Common myeloid progenitor, CD34-positive (primary cell): ENCODE measurements at regions not wholly inside any gene's neighbourhood (a gene's known extent, or its start where the extent isn't known, plus 50 kb on each side); places are given as distances from the start of the nearest gene placed in this dataset.

Experiments
- CTCF ChIA-PET: fragments of 350-600 bp; sonication (Branson Sonifier 250); formaldehyde crosslinking; loops from one replicate; lab custom pipeline; 2021; ENCODE audit warnings: antibody characterized with exemption; lab: Charles Lee
- POLR2A ChIA-PET: fragments of 350-600 bp; sonication (Branson Sonifier 250); formaldehyde crosslinking; loops from one replicate; lab custom pipeline; 2021; ENCODE audit warnings: antibody characterized with exemption; lab: Charles Lee
- DNase-seq, 3 donors: peaks; one replicate each; pipeline versions ENCODE4 v3.0.0 to v3.0.0-alpha.2; 2013
- H3K27ac ChIP-seq, 2 experiments: 1 replicate in 1 of 2; 2 replicates in 1 of 2; pipeline ENCODE4 v1.7.0; 2013; ENCODE audit warnings: inconsistent platforms in 2 of 2, low read length in 2 of 2, mild to moderate bottlenecking in 2 of 2, low read depth in 1 of 2, moderate library complexity in 1 of 2; ENCODE audit not compliant: severe bottlenecking in 2 of 2, insufficient read depth in 1 of 2, poor library complexity in 1 of 2
- H3K27me3 ChIP-seq, 5 experiments: replicated peaks in 2 of 5; 1 replicate in 3 of 5; 2 replicates in 2 of 5; pipeline versions ENCODE4 v1.6.1 to v1.7.0; 2013; ENCODE audit warnings: low read length in 4 of 5, mild to moderate bottlenecking in 2 of 5, moderate library complexity in 2 of 5, inconsistent platforms in 1 of 5; ENCODE audit not compliant: insufficient read depth in 5 of 5, control insufficient read depth in 4 of 5
- H3K36me3 ChIP-seq, 4 experiments: 1 replicate in 2 of 4; 2 replicates in 2 of 4; pipeline versions ENCODE4 v1.6.1 to v1.7.0; 2013; ENCODE audit warnings: low read length in 3 of 4, control low read depth in 1 of 4, mild to moderate bottlenecking in 1 of 4; ENCODE audit not compliant: control insufficient read depth in 4 of 4, insufficient read depth in 4 of 4
- H3K4me1 ChIP-seq, 4 experiments: 1 replicate in 3 of 4; 2 replicates in 1 of 4; pipeline versions ENCODE4 v1.6.1 to v1.7.1; 2013; ENCODE audit warnings: low read length in 3 of 4, mild to moderate bottlenecking in 3 of 4, control low read depth in 1 of 4, inconsistent platforms in 1 of 4, moderate library complexity in 1 of 4; ENCODE audit not compliant: control insufficient read depth in 4 of 4, insufficient read depth in 4 of 4; ENCODE audit errors: control extremely low read depth in 1 of 4
- H3K4me3 ChIP-seq, 7 experiments: 1 replicate in 4 of 7; 2 replicates in 3 of 7; pipeline versions ENCODE4 v1.5.1 to v1.7.0; 2013; ENCODE audit warnings: mild to moderate bottlenecking in 7 of 7, low read length in 6 of 7, moderate library complexity in 6 of 7, inconsistent platforms in 2 of 7, low read depth in 2 of 7, control low read depth in 1 of 7; ENCODE audit not compliant: insufficient read depth in 4 of 7, control insufficient read depth in 1 of 7; ENCODE audit errors: extremely low read depth in 1 of 7
- H3K9me3 ChIP-seq, 5 experiments: 1 replicate in 4 of 5; 2 replicates in 1 of 5; pipeline versions ENCODE4 v1.6.1 to v1.7.1; 2013; ENCODE audit warnings: low read length in 4 of 5, mild to moderate bottlenecking in 2 of 5, inconsistent platforms in 1 of 5, low read depth in 1 of 5, moderate library complexity in 1 of 5; ENCODE audit not compliant: control insufficient read depth in 4 of 5, insufficient read depth in 2 of 5; ENCODE audit errors: control extremely low read depth in 1 of 5
- WGBS: methylation state at CpG from one replicate; pipeline ENCODE4 v1.1.5; 2013; ENCODE audit not compliant: insufficient coverage; 5-methylcytosine and 5-hydroxymethylcytosine counted together

DNA sequence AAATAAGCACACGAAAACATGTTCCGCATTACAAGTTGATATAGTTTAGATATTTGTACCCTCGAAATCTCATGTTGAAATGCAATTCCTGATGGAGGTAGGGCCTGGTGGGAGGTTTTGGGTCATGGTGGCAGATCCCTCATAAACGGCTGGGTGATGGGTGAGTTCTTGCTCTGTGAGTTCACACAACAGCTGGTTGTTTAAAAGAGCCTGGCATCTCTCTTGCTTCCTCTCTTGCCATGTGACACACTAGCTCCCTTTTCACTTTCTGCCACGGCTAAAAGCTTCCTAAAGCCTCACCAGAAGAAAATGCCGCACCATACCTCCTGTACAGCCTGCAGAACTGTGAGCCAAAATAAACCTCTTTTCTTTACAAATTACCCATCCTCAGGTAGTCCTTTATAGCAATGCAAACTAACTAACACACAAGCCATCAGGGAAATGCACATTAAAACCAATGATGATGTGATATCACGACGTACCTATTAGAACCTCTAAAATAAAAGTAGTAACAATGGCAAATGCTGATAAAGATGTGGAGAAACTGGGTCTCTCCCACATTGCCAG is 188.5 kb downstream of the ANAPC1 start:
- H3K27ac ChIP-seq = no peak overlapping the region
- ChIA-PET POLR2A (no interaction called here), CTCF (interaction anchor here (1.8 kb wide), 1 partner anchor 9 kb away, joined by 5 read pairs; no protein-coding TSS in a partner anchor)
- no peaks in the 10 kb centered on the region for H3K27me3 ChIP-seq
- H3K9me3 ChIP-seq = peaks cover 0 to 7% (median 0%) of the 10 kb centered on the region in 5 experiments
- WGBS = 100% methylated on average over 4 of the region's 8 CpGs
- no peak overlapping the region for H3K4me3 ChIP-seq
- H3K36me3 ChIP-seq = peaks cover 0 to 4% (median 0%) of the 10 kb centered on the region in 4 experiments
- peaks cover 18 to 29% (median 21%) of the 10 kb centered on the region in 4 experiments for H3K4me1 ChIP-seq
- DNase-seq = no peak

DNA sequence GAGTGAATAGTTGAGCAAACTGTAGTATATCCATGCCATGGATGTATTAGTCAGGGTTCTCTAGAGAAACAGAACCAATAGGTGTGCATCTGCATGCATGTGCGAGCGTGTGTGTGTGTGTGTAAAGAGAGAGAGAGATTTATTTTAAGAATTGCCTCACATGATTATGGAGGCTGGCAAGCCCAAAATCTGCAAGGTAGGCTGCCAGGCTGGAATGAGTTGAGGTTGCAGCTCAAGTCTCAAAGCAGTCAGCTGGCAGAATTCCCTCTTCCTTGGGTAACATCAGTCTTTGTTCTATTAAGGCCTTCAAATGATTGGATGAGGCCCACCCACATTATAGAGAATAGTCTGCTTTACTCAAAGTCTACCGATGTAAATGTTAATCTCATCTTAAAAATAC is 187.8 kb downstream of the ANAPC1 start:
- peaks cover 0 to 4% (median 0%) of the 10 kb centered on the region in 4 experiments for H3K36me3 ChIP-seq
- DNase-seq = no peak
- no peaks in the 10 kb centered on the region for H3K27me3 ChIP-seq
- H3K9me3 ChIP-seq = peaks cover 0 to 7% (median 0%) of the 10 kb centered on the region in 5 experiments
- WGBS = 100% methylated on average over 3 of the region's 3 CpGs
- H3K4me3 ChIP-seq = no peak overlapping the region
- ChIA-PET CTCF (interaction anchor here (1.8 kb wide), 1 partner anchor 9 kb away, joined by 5 read pairs; no protein-coding TSS in a partner anchor), POLR2A (no interaction called here)
- no peak overlapping the region for H3K27ac ChIP-seq
- H3K4me1 ChIP-seq = peaks cover 19 to 36% (median 28%) of the 10 kb centered on the region in 4 experiments

DNA sequence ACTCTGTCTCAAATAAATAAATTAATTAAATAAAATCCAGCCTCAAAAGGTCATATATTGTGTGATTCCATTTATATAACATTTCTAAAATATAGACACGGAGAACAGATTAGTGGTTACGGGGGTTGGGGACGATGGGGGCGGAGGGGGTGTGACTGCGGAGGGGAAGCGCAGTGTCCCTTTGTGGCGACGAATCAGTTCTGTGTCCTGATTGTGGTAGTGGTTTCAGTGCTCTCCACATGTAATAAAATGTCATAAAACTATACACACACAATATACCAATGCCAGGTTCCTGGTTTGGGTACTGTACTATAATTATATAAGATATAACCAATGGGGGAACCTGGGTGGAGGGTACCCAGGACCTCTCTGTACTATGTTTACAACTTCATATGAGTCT is 186.4 kb downstream of the ANAPC1 start:
- Histone ChIP-seq H3K27me3 (no peaks in the 10 kb centered on the region), H3K36me3 (peaks cover 0 to 4% (median 0%) of the 10 kb centered on the region in 4 experiments), H3K9me3 (peaks cover 0 to 7% (median 0%) of the 10 kb centered on the region in 5 experiments), H3K4me1 (peaks cover 22 to 49% (median 41%) of the 10 kb centered on the region in 4 experiments), H3K27ac (no peak overlapping the region), H3K4me3 (no peak overlapping the region)
- WGBS = no CpG with 5 or more reads among the region's 8 CpGs
- ChIA-PET CTCF (interaction anchor here (1.5 kb wide), 1 partner anchor 15 kb away, joined by 3 read pairs; no protein-coding TSS in a partner anchor), POLR2A (no interaction called here)
- DNase-seq = peak in 2 of 3 donors; percentile 68 to 76

DNA sequence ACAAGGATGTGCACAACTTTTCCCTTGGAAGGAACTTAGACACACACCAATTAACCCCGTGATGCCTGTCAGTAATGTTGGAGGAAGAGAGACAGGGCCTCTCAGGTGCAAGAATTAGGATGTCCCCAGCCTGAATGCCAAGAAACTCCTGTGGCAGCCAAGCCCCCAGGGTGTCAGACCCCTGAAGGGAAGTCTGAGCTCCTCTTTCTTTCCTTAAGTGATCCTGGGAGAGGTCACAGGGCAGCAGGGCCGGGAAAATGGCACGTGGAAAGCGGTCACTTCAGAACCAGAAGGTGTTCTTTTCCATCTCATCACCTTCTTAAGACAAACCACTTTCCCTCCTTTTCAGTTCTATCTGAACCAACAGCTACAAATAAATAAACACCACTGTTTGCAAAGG is 185.9 kb downstream of the ANAPC1 start:
- H3K27me3 ChIP-seq = no peaks in the 10 kb centered on the region
- H3K36me3 ChIP-seq = peaks cover 0 to 4% (median 0%) of the 10 kb centered on the region in 4 experiments
- no peak overlapping the region for H3K4me3 ChIP-seq
- POLR2A ChIA-PET = no interaction called here
- H3K9me3 ChIP-seq = peaks cover 0 to 7% (median 0%) of the 10 kb centered on the region in 5 experiments
- peaks cover 22 to 51% (median 44%) of the 10 kb centered on the region in 4 experiments for H3K4me1 ChIP-seq
- peak overlapping the region in 1 of 2 experiments; percentile 76 for H3K27ac ChIP-seq
- WGBS = no CpG with 5 or more reads among the region's 4 CpGs
- CTCF ChIA-PET = interaction anchor here (1.1 to 1.5 kb wide), 3 partner anchors 15 to 51 kb away, joined by 3 to 4 read pairs (median 3); no protein-coding TSS in a partner anchor
- DNase-seq = no peak

DNA sequence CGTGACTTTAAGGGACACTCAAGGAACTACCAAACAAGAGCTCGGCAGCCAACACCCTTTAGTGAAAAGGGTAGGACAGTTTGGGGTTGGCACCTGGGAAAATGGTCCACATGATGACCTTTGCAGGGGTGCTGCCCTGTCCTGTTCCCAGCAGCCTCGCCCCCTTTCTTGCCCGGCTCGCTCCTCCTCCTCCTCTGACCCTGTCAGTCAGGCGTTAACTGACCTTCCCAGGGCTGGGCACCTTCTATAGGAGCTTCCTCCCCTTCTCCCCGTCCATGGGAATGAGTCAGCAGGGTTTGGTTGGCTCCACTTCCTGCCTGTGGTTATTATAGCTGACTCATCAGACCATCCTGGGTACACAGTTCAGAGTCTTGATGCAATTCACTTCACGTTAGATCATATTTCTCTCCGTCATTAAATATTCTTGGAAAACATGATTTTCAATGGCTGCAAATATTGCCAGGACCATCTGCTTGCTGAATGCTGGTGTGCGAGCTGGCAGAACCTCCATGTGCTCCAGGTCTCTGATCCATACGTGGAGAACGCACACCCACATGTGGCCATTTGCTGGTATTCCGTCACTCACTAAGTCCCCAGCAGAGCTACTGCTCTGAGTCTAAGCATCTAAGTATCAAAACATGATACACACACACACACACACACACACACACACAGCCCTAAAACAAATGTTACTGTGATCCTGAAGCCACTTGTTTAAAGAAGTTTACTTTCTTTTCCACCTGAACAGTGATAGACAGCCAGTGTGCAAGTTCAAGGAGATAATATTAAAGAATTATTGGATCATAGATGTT is 185.0 kb downstream of the ANAPC1 start:
- ChIA-PET POLR2A (no interaction called here), CTCF (interaction anchor here (0.5 to 2.0 kb wide), 6 partner anchors 10 to 52 kb away, joined by 3 to 4 read pairs (median 3); no protein-coding TSS in a partner anchor)
- WGBS = 0% methylated on average over 10 of the region's 13 CpGs
- Histone ChIP-seq H3K36me3 (peaks cover 0 to 4% (median 0%) of the 10 kb centered on the region in 4 experiments), H3K4me1 (peaks cover 22 to 57% (median 49%) of the 10 kb centered on the region in 4 experiments), H3K27ac (peak overlapping the region; percentile 64 to 76), H3K4me3 (peak overlapping the region in 6 of 7 experiments; percentile 12 to 72 (median 44)), H3K27me3 (no peaks in the 10 kb centered on the region), H3K9me3 (peaks cover 0 to 7% (median 0%) of the 10 kb centered on the region in 5 experiments)
- DNase-seq = peak; percentile 93 to 98 (median 98)

DNA sequence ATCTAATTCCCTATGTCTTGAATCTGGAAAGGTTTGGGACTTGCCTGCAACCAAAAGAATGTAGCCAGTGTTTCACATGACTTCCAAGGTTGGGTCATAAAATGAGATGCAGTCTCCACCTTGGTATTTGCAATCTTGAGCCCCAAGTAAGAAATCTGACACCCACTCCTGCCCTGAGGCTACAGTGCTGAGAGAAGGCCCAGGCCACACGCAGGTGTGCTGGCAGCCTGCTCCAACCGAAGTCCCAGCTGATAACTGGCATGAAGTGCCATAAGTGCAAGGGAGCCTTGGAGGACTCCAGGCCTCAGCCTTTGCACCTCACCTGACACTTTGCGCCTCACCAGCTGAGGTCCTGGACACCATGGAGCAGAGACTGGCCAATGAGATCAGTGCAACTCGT is 182.7 kb downstream of the ANAPC1 start:
- ChIA-PET POLR2A (no interaction called here), CTCF (interaction anchor here (0.7 to 2.5 kb wide), 8 partner anchors 10 to 220 kb away, joined by 3 to 8 read pairs (median 4); no protein-coding TSS in a partner anchor)
- peaks cover 25 to 78% (median 71%) of the 10 kb centered on the region in 4 experiments for H3K4me1 ChIP-seq
- H3K27me3 ChIP-seq = no peaks in the 10 kb centered on the region
- H3K4me3 ChIP-seq = no peak overlapping the region
- no peak for DNase-seq
- H3K36me3 ChIP-seq = no peaks in the 10 kb centered on the region
- H3K9me3 ChIP-seq = peaks cover 0 to 3% (median 0%) of the 10 kb centered on the region in 5 experiments
- WGBS = 100% methylated on average over 3 of the region's 4 CpGs
- no peak overlapping the region for H3K27ac ChIP-seq
